Immature natural killer cell (primary cell): ENCODE measurements at regions not wholly inside any gene's neighbourhood (a gene's known extent, or its start where the extent isn't known, plus 50 kb on each side); places are given as distances from the start of the nearest gene placed in this dataset.

Experiments used
- DNase-seq, 3 donors: peaks; one replicate each; pipeline ENCODE4 v3.0.0; 2022; ENCODE audit warnings: mixed read lengths in 1 of 3
- H3K27ac Mint-ChIP-seq, 6 donors: one replicate each; pipeline ENCODE4 v1.8.0; 2020; ENCODE audit warnings: mixed read lengths in 6 of 6, mild to moderate bottlenecking in 5 of 6, inconsistent platforms in 4 of 6, moderate library complexity in 3 of 6
- H3K27me3 Mint-ChIP-seq, 3 donors: one replicate each; pipeline ENCODE4 v1.8.0; 2020 to 2021; ENCODE audit warnings: low read depth in 3 of 3, mild to moderate bottlenecking in 3 of 3, mixed read lengths in 3 of 3, moderate library complexity in 3 of 3, inconsistent platforms in 1 of 3
- H3K36me3 Mint-ChIP-seq, 3 donors: one replicate each; pipeline ENCODE4 v1.8.0; 2020; ENCODE audit warnings: mixed read lengths in 3 of 3, inconsistent platforms in 2 of 3, mild to moderate bottlenecking in 2 of 3
- H3K4me1 Mint-ChIP-seq, 2 donors: one replicate each; pipeline ENCODE4 v1.8.0; 2020; ENCODE audit warnings: inconsistent platforms in 2 of 2, mild to moderate bottlenecking in 2 of 2, mixed read lengths in 2 of 2, moderate library complexity in 1 of 2
- H3K4me3 Mint-ChIP-seq, 5 donors: one replicate each; pipeline ENCODE4 v1.8.0; 2020; ENCODE audit warnings: mild to moderate bottlenecking in 5 of 5, mixed read lengths in 5 of 5, inconsistent platforms in 3 of 5, moderate library complexity in 3 of 5
- H3K9me3 Mint-ChIP-seq, 6 donors: one replicate each; pipeline ENCODE4 v1.8.0; 2020; ENCODE audit warnings: mild to moderate bottlenecking in 6 of 6, mixed read lengths in 6 of 6, inconsistent platforms in 4 of 6, moderate library complexity in 3 of 6

DNA sequence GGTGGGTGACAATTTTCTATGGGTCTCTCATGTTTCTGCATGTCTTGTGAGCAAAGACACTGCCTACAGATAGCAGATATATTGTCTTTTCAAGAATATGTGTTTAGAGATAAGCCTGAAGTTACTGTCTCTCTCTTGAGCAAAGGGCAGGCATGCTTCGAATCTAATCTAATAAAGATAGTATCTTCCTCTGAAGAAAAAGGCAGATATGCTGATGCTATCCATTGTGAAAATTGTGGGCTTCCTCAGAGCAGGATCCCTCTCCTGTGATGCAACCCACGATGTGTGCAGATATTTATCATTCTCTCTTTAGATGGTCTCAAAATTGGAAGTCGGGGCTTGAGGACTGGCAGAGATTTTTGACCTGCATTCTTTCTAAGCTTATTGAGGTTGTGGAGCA, 187.0 kb downstream of the DACT1 start:
- Mint-ChIP-seq H3K4me1 (no peaks in the 10 kb centered on the region), H3K9me3 (peaks cover 0 to 16% (median 0%) of the 10 kb centered on the region in 6 donors), H3K36me3 (no peaks in the 10 kb centered on the region), H3K27me3 (peaks cover 0 to 3% (median 2%) of the 10 kb centered on the region in 3 donors), H3K27ac (no peak overlapping the region), H3K4me3 (no peak overlapping the region)
- DNase-seq: no peak

DNA sequence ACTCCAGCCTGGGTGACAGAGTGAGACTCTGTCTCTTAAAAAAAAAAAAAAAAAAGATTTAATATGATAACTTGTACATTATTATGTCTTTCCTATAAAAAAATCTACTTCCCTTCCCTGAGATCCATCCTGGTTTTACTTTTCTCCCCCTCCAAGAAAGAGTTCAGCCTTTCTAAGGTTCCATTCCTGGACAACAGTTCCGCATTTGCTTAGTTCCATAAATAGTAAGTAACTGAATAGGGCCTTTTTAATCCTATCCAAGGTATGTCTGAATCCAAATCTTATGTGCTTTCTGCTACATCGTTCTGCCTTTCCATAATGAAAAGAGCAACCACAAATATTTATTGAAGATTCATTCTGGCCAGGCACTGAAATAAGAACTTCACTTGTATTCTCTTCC, 187.8 kb downstream of the DACT1 start:
- Mint-ChIP-seq H3K36me3 (no peaks in the 10 kb centered on the region), H3K27ac (no peak overlapping the region), H3K4me1 (no peaks in the 10 kb centered on the region), H3K4me3 (no peak overlapping the region), H3K9me3 (peaks cover 0 to 16% (median 0%) of the 10 kb centered on the region in 6 donors), H3K27me3 (peaks cover 0 to 3% (median 2%) of the 10 kb centered on the region in 3 donors)
- DNase-seq: no peak

DNA sequence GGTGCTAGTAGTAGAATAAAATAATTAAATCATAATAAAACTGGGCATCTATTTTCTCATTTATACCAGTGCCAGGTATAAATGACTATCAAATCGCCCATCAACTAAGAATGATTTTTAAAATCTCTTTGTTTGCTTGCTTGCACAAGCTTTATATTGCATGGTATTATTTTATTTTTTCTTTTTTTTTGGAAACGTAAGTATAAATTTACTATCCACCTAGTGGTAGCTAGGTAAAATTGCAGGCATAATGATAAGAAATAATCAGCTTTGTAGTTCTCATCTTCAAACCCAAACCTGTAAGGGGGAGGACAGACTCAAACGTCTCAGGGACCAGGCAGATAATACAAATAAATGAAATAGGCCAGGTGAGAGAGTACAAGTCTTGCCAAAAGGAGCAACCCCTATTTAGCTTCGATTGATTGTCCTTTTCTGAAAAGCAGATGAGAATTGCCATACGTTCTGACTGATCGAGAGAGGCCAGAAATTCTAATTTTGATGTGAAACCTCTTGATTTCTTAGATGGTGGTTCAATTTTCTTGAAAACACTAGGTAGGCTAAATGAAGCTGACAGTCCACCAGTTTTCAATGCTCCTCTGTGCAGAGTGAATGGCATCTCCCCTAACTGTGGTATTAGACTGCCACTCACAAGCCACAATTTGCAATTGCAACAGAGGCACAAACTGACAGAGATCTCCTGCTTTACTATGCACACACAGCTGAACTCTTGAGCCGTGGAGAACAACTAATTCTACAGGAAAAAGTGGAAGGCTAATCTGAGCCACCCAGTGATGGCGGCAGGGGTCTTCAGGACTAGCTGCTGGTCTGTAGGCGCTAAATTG, 189.3 kb downstream of the DACT1 start:
- H3K36me3 Mint-ChIP-seq: no peaks in the 10 kb centered on the region
- peaks cover 0 to 3% (median 2%) of the 10 kb centered on the region in 3 donors for H3K27me3 Mint-ChIP-seq
- no peak for DNase-seq
- H3K4me1 Mint-ChIP-seq: no peaks in the 10 kb centered on the region
- peaks cover 0 to 12% (median 0%) of the 10 kb centered on the region in 6 donors for H3K9me3 Mint-ChIP-seq
- H3K4me3 Mint-ChIP-seq: no peak overlapping the region
- H3K27ac Mint-ChIP-seq: no peak overlapping the region

DNA sequence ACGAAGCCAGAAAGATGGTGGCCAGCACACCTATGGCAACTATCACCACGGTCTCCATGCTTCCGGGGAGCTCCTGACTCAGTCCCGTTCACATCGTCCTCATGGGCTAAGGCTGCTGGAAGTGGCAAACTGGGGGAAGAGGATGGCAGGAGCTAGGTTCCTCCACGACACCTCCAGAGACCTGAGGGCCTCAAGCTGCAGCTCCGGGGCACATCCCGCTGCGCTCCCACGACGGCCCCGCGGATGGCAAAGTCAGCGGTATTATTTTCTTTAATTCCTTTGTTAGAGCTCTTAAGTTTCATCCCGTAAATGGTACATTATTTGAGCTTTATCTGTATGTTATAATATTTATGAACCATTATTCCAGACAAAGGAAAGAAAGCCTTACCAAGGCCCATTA, 190.5 kb downstream of the DACT1 start:
- Mint-ChIP-seq H3K27me3 (peaks cover 0 to 3% (median 0%) of the 10 kb centered on the region in 3 donors), H3K4me3 (no peak overlapping the region), H3K36me3 (no peaks in the 10 kb centered on the region), H3K4me1 (no peaks in the 10 kb centered on the region), H3K9me3 (peaks cover 0 to 10% (median 1%) of the 10 kb centered on the region in 6 donors), H3K27ac (no peak overlapping the region)
- DNase-seq: no peak

DNA sequence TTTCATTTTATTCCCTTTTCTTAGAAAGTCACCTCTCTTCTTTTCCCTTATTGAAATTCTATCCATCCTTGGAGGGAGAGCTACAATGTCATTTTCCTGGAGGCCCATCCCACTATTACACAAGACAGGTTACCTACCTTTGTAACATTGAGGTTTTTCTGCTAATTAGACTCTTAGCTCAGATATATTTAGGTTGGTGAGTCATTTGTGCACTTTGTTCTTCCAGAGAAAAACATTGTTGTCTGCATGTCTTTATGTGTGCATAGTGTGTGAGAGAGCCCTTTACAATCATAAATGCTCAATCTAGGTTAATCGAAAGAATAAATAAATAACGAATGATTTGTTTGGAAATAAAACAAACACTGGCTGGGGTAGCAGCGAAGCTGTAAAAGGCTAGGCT, 191.8 kb downstream of the DACT1 start:
- Mint-ChIP-seq H3K9me3 (peaks cover 0 to 8% (median 2%) of the 10 kb centered on the region in 6 donors), H3K4me1 (no peaks in the 10 kb centered on the region), H3K4me3 (no peak overlapping the region), H3K27ac (no peak overlapping the region), H3K27me3 (peaks cover 0 to 3% (median 2%) of the 10 kb centered on the region in 3 donors), H3K36me3 (no peaks in the 10 kb centered on the region)
- no peak for DNase-seq

DNA sequence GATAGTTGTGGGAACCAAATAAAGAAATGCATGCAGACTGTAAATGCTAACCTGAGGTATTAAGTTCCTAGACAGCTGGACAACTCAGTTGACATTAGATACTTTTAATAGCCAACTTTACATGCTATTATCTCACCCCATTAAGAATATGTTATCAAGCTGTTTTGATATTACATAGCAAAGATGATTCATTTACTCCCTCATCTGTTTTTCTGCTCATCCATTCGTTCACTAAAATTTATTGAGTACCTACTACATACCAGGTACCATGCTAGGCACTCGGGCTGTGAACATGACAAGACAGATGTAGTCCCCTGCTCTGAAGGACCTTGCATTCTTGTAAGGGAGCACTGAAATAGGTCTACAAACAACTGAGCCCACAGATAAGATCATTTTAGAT, 192.4 kb downstream of the DACT1 start:
- peaks cover 0 to 6% (median 2%) of the 10 kb centered on the region in 6 donors for H3K9me3 Mint-ChIP-seq
- no peaks in the 10 kb centered on the region for H3K36me3 Mint-ChIP-seq
- no peak overlapping the region for H3K4me3 Mint-ChIP-seq
- DNase-seq: no peak
- H3K27ac Mint-ChIP-seq: no peak overlapping the region
- H3K4me1 Mint-ChIP-seq: no peaks in the 10 kb centered on the region
- peaks cover 0 to 3% (median 2%) of the 10 kb centered on the region in 3 donors for H3K27me3 Mint-ChIP-seq

DNA sequence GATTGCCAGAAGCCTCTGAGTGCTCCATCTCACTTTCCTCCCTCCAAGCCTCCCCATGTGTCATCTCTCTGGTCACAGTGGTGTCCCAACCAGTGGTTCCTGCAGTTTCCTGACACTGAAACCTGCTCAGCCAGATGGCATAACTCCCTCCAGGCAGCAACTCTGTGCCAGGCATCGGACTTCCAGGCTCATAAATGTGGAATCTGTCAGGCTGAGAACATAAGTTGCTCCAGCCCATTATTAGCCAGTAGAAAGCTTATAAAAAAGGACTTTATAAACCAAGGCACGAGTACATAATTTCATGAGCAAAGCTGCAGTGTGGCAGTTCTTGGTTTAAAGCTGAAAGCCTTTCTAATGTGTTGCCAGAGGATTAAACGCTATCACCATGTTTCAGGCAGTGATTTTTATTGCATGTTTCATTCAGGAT, 194.3 kb downstream of the DACT1 start:
- Mint-ChIP-seq H3K9me3 (peaks cover 0 to 5% (median 0%) of the 10 kb centered on the region in 6 donors), H3K36me3 (no peaks in the 10 kb centered on the region), H3K27ac (no peak overlapping the region), H3K4me1 (no peaks in the 10 kb centered on the region), H3K4me3 (no peak overlapping the region), H3K27me3 (peaks cover 0 to 2% (median 0%) of the 10 kb centered on the region in 3 donors)
- DNase-seq: no peak

DNA sequence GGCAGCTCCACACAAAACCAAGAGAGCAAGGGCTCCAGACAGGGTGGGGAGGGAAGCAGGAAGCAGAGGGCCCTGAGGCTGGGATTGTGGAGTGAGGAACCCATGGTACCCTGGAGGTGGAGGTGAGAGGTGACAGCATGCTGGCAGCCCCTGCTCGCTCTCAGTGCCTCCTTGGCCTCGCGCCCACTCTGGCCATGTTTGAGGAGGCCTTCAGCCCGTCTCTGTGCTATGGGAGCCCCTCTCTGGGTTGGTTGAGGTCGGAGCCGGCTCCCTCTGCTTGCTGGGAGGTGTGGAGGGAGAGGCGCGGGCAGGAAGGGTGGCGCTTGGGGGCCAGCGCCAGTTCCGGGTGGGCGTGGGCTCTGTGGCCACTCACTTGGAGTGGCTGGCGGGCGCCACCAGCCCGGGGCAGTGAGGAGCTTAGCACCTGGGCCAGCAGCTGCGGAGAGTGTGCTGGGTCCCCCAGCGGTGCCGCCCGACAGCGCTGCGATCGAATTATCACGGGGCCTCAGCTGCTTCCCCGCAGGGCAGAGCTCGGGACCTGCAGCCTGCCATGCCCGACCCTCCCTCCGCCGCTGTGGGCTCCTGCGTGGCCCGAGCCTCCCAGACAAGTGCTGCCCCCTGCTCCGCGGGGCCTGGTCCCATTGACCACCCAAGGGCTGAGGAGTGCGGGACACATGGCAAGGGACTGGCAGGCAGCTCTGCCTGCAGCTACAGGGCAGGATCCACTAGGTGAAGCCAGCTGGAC, 196.0 kb downstream of the DACT1 start:
- Mint-ChIP-seq H3K27me3 (peaks cover 0 to 2% (median 0%) of the 10 kb centered on the region in 3 donors), H3K27ac (no peak overlapping the region), H3K4me1 (no peaks in the 10 kb centered on the region), H3K36me3 (no peaks in the 10 kb centered on the region), H3K4me3 (no peak overlapping the region), H3K9me3 (peaks cover 0 to 5% (median 0%) of the 10 kb centered on the region in 6 donors)
- no peak for DNase-seq

DNA sequence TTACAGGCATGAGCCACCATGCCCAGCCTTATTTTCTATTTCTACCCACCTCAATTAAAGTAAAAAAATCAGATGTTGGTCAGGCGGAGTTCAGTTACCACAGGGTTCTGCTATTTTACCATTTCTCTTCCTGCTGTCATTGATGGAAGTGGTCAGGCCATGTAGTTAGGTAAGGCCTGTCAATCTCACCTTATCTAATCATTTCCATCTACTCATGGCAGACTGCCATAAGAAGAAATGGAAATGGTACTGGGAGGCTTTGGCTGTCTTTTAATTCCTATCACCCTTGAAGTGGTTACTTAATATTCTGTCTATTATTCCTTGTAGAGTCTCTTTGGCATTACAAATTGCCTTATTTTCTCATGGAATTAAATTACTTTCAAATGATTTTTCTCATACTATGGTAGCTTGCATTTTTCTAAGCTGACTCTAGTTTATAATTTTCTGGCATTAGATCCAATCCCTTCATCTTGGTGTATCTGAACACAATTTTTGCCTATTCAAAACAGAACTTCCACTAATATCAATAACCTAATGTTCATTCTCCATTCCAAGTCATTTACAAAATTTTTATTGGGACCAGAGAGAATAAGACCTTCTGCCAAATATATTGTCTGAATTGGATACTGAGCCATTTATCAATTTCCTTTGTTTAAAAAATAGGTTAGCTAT, 198.7 kb downstream of the DACT1 start:
- H3K36me3 Mint-ChIP-seq: no peaks in the 10 kb centered on the region
- DNase-seq: no peak
- H3K9me3 Mint-ChIP-seq: peaks cover 0 to 5% (median 2%) of the 10 kb centered on the region in 6 donors
- peaks cover 0 to 2% (median 0%) of the 10 kb centered on the region in 3 donors for H3K27me3 Mint-ChIP-seq
- H3K4me1 Mint-ChIP-seq: no peaks in the 10 kb centered on the region
- H3K27ac Mint-ChIP-seq: no peak overlapping the region
- H3K4me3 Mint-ChIP-seq: no peak overlapping the region

DNA sequence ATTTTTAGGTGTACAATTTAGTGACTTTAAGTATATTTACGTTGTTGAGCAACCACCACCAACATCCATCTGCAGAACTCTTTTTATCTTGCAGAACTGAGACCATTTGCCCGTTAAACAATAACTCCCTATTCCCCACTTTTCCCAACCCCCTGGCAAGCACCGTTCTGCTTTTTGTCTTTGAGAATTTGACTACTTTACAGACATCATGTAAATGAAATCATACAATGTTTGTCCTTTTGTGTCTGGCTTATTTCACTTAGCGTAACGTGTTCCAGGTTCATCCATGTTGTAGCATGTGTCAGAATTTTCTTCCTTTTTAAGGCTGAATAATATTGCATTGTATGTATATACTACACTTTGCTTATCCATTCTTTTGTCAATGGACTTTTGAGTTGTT, 201.5 kb downstream of the DACT1 start:
- H3K9me3 Mint-ChIP-seq: peaks cover 0 to 5% (median 0%) of the 10 kb centered on the region in 6 donors
- no peaks in the 10 kb centered on the region for H3K27me3 Mint-ChIP-seq
- no peaks in the 10 kb centered on the region for H3K4me1 Mint-ChIP-seq
- no peak for DNase-seq
- no peak overlapping the region for H3K4me3 Mint-ChIP-seq
- no peak overlapping the region for H3K27ac Mint-ChIP-seq
- H3K36me3 Mint-ChIP-seq: no peaks in the 10 kb centered on the region

DNA sequence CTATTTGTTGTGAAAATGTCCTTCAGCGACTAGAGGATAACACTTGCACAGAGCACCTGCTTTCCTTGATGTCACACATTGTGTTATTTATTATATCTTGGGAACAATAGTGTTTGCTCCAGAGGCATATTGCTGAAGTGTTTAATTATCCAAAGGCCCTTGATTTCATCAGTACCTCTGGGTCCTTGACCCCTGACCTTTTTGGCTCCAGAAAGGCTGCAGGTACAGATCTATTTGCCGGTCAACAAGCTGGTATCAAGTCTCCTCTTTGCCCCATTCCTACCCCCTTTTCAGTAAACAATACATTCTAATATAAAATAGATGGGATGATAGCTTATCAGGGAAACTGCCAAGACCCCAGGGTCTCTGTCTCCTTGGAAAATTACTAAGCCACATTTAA, 206.8 kb downstream of the DACT1 start:
- peaks cover 0 to 2% (median 0%) of the 10 kb centered on the region in 3 donors for H3K27me3 Mint-ChIP-seq
- no peaks in the 10 kb centered on the region for H3K4me1 Mint-ChIP-seq
- H3K9me3 Mint-ChIP-seq: no peaks in the 10 kb centered on the region
- H3K4me3 Mint-ChIP-seq: no peak overlapping the region
- no peak for DNase-seq
- no peak overlapping the region for H3K27ac Mint-ChIP-seq
- H3K36me3 Mint-ChIP-seq: no peaks in the 10 kb centered on the region

DNA sequence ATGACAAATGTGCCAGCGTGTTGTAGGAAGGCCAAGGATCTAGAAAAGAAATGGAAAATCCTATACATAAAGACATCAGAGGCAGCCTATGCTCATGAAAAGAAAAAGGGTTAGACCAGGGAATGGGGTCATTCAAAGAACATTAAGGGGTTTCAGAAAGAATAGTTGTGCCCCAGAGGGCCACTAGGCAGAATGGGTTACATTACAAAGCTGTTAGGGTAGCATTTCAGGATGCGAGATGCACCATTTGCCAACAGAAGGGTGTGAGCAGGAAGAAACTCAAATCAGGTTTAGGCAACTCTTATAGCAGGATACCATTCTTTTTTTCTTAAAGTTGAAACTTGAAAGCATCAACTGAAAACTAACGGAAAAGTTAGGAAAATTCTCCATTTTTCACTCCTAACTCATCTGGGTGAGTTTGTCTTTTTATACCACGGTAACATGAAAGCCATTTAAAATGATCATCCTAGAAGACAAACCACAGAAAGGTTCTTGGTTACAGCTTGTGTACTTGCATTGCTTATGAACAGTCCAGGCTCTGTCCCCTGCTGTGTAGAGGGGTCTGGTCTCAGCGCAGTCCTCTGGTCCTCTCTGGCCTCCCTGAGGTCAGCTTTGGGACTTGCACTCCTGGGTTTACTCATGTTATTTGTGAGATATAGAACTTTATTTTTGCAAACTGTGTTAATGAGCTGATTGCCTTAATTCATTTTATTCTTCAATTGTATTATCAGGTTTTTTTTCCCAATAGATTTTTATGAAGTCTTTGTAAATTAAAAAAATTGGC, 209.1 kb downstream of the DACT1 start:
- H3K9me3 Mint-ChIP-seq: no peaks in the 10 kb centered on the region
- no peaks in the 10 kb centered on the region for H3K36me3 Mint-ChIP-seq
- peaks cover 0 to 4% (median 0%) of the 10 kb centered on the region in 3 donors for H3K27me3 Mint-ChIP-seq
- H3K4me3 Mint-ChIP-seq: no peak overlapping the region
- no peak for DNase-seq
- H3K4me1 Mint-ChIP-seq: no peaks in the 10 kb centered on the region
- H3K27ac Mint-ChIP-seq: no peak overlapping the region

DNA sequence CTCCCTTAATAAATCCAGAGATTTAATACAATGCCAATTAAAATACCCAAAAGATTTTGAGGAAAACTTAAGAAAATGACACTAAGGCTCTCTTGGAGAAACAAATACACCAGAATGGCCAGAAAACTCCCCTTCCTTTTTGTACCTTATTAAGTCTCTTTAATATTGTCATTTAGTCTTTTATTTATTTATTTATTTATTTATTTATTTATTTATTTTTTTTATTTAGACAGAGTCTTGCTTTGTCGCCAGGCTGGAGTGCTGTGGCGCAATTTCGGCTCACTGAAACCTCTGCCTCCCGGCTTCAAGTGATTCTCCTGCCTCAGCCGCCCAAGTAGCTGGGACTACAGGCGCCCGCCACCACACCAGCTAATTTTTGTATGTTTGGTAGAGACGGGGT, 210.6 kb downstream of the DACT1 start:
- no peaks in the 10 kb centered on the region for H3K4me1 Mint-ChIP-seq
- no peaks in the 10 kb centered on the region for H3K36me3 Mint-ChIP-seq
- H3K9me3 Mint-ChIP-seq: peaks cover 0 to 2% (median 0%) of the 10 kb centered on the region in 6 donors
- H3K27ac Mint-ChIP-seq: no peak overlapping the region
- peaks cover 0 to 4% (median 0%) of the 10 kb centered on the region in 3 donors for H3K27me3 Mint-ChIP-seq
- no peak for DNase-seq
- no peak overlapping the region for H3K4me3 Mint-ChIP-seq
